Fibroblast of pulmonary artery (primary cell): ENCODE measurements at regions not wholly inside any gene's neighbourhood (a gene's known extent, or its start where the extent isn't known, plus 50 kb on each side); places are given as distances from the start of the nearest gene placed in this dataset.
A peak's percentile ranks its signal among the peaks of the same experiment; 100 is the strongest.

ENCODE experiments used
- DNase-seq: peaks from one replicate; pipeline ENCODE4 v3.0.0-alpha.2; 2010; ENCODE audit warnings: low read depth
- H3K4me3 ChIP-seq: replicated peaks from 2 replicates; pipeline ENCODE4 v1.5.1; 2011; ENCODE audit warnings: low read depth, mild to moderate bottlenecking, control low read depth, low read length, moderate library complexity
- CTCF ChIP-seq: IDR thresholded peaks from 2 replicates; pipeline ENCODE4 v1.5.1; 2011; ENCODE audit warnings: mild to moderate bottlenecking, control low read depth, low read length, inconsistent platforms; ENCODE audit errors: missing control alignments

DNA sequence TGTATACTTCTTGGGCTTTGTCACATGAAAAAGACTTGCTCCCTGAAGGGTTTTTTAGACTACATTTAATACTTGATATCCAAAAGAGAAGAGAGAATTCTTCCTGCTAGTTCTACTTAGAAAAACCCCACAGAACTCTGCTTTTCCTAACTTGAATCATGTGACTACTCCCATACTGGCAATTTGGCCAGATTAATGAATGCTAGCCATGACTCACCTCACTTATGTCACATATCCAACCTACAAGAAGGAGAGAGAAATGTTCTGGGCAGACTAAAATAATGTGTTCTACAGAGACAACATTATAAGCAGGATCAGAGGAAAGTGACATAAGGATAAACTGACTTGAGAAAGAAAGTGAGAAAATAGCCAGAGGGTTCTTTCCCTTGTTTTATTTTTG, 249.3 kb upstream of the GULP1 start:
- no peak for TF ChIP-seq CTCF
- DNase-seq: peak; percentile 76

GRCh38 chr2:188045016-188045415, 246.7 kb upstream of the GULP1 start:
- DNase-seq: no peak
- H3K4me3 ChIP-seq: no peak overlapping the region
- TF ChIP-seq CTCF: no peak

More for the DNA sequence above, 249.3 kb upstream of the GULP1 start:
- H3K4me3 ChIP-seq: no peak overlapping the region

- TF ChIP-seq CTCF: no peak
- H3K4me3 ChIP-seq: no peak overlapping the region
- DNase-seq: peak; percentile 20
Observed at GRCh38 chr2:188046437-188046836, 245.2 kb upstream of the GULP1 start.

- no peak for DNase-seq
- no peak for TF ChIP-seq CTCF
- H3K4me3 ChIP-seq: no peak overlapping the region
Observed at GRCh38 chr2:188047735-188048134, 243.9 kb upstream of the GULP1 start.

- TF ChIP-seq CTCF: no peak
- DNase-seq: no peak
- no peak overlapping the region for H3K4me3 ChIP-seq
Observed at GRCh38 chr2:188050726-188051125, 240.9 kb upstream of the GULP1 start.

GRCh38 chr2:188051706-188052105, 240.0 kb upstream of the GULP1 start:
- no peak for DNase-seq

DNA sequence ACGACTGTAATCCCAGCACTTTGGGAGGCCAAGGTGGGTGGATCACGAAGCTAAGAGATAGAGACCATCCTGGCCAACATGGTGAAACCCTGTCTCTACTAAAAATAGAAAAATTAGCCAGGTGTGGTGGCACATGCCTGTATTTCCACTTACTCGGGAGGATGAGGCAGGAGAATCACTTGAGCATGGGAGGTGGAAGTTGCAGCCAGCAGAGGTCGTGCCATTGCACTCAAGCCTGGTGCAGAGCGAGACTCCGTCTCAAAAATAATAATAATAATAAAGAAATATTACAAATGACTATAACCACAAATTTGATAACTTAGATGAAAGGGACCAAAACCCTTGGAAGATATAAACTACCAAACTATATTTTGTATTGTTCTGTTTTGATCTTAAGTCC, 226.3 kb upstream of the GULP1 start:
- H3K4me3 ChIP-seq: no peak overlapping the region
- TF ChIP-seq CTCF: no peak
- DNase-seq: no peak

More at GRCh38 chr2:188051706-188052105, 240.0 kb upstream of the GULP1 start:
- TF ChIP-seq CTCF: no peak
- H3K4me3 ChIP-seq: no peak overlapping the region
